H1 (cell line): ENCODE measurements at regions not wholly inside any gene's neighbourhood (a gene's known extent, or its start where the extent isn't known, plus 50 kb on each side); places are given as distances from the start of the nearest gene placed in this dataset.

ENCODE experiments used
- CBX5 ChIP-seq: fragments of 300-800, 300-1000 bp; sonication (generic); IDR thresholded peaks from 2 replicates; pipeline ENCODE4 v1.7.1; 2016; ENCODE audit warnings: antibody characterized with exemption, low read length, low read depth
- EGR1 ChIP-seq: IDR thresholded peaks from 2 replicates; pipeline ENCODE4 v1.6.1; 2011; ENCODE audit warnings: low read depth, low read length, borderline replicate concordance
- POLR2AphosphoS5 ChIP-seq: IDR thresholded peaks from 2 replicates; pipeline ENCODE4 v1.6.1; 2011; ENCODE audit warnings: low read depth, low read length
- TF ChIP-seq, protein P1 (sequence below), 3 experiments: IDR thresholded peaks; 1 replicate in 2 of 3; 2 replicates in 1 of 3; pipeline versions ENCODE4 v1.5.1 to v1.6.1; 2011; ENCODE audit warnings: low read length in 3 of 3, mild to moderate bottlenecking in 3 of 3, inconsistent platforms in 2 of 3, low read depth in 1 of 3, moderate library complexity in 1 of 3; ENCODE audit not compliant: insufficient read depth in 1 of 3; ENCODE audit errors: control extremely low read depth in 1 of 3

DNA sequence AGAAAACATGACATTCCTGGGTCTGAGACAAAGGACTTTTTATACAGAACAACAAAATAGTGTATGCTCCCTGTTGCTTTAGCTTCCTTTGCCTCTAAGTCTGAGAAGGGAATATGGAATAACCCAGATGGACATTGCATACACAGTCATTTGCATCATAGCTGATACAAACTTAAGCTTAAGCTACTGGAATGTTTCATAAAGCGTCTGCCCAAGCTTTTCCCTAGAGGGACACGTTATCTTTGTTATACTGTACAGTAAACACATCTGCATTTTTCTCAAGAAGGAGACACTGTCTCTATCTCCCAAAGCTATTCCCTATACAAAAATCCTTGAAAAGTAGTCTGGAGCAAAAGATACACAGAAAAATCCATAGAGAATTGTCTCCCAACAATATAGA is 775.0 kb downstream of the DIPK2A start:
- TF ChIP-seq EGR1 (no peak), POLR2AphosphoS5 (no peak), CBX5 (no peak)
- TF ChIP-seq, protein P1, sequence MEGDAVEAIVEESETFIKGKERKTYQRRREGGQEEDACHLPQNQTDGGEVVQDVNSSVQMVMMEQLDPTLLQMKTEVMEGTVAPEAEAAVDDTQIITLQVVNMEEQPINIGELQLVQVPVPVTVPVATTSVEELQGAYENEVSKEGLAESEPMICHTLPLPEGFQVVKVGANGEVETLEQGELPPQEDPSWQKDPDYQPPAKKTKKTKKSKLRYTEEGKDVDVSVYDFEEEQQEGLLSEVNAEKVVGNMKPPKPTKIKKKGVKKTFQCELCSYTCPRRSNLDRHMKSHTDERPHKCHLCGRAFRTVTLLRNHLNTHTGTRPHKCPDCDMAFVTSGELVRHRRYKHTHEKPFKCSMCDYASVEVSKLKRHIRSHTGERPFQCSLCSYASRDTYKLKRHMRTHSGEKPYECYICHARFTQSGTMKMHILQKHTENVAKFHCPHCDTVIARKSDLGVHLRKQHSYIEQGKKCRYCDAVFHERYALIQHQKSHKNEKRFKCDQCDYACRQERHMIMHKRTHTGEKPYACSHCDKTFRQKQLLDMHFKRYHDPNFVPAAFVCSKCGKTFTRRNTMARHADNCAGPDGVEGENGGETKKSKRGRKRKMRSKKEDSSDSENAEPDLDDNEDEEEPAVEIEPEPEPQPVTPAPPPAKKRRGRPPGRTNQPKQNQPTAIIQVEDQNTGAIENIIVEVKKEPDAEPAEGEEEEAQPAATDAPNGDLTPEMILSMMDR (IDR thresholded peaks at IDR 0.05; ENCODE audit: control extremely low read depth in 1 of 3, insufficient read depth in 1 of 3, low read depth in 1 of 3, low read length in 3 of 3), result no peak
